Upper lobe of left lung (tissue), 6 donors: ENCODE measurements at regions not wholly inside any gene's neighbourhood (a gene's known extent, or its start where the extent isn't known, plus 50 kb on each side); places are given as distances from the start of the nearest gene placed in this dataset.

Experiments used
- ATAC-seq, 2 donors: fragments of 200-7000 bp; cut with Tn5 transposase; one replicate each; pipeline ENCODE4 v1.9.1; 2022; ENCODE audit warnings: mild to moderate bottlenecking in 2 of 2, moderate library complexity in 2 of 2; ENCODE audit not compliant: low FRiP score in 2 of 2
- DNase-seq, 2 donors: peaks; one replicate each; pipeline ENCODE4 v3.0.0-alpha.2; 2019 to 2020
- H3K27ac ChIP-seq, 4 donors: fragments of 200-600 bp; sonication (generic); one replicate each; pipeline ENCODE4 v1.5.1; 2016 to 2019
- H3K27me3 ChIP-seq, 4 donors: fragments of 200-600 bp; sonication (generic); one replicate each; pipeline ENCODE4 v1.5.1; 2017 to 2019
- H3K36me3 ChIP-seq, 4 donors: fragments of 200-600 bp; sonication (generic); one replicate each; pipeline ENCODE4 v1.5.1; 2016 to 2019
- H3K4me1 ChIP-seq, 4 donors: fragments of 200-600 bp; sonication (generic); one replicate each; pipeline ENCODE4 v1.5.1; 2018 to 2019
- H3K4me3 ChIP-seq, 4 donors: fragments of 200-600 bp; sonication (generic); one replicate each; pipeline ENCODE4 v1.5.1; 2017 to 2019; ENCODE audit warnings: mild to moderate bottlenecking in 2 of 4, moderate library complexity in 1 of 4
- H3K9me3 ChIP-seq, 4 donors: fragments of 200-600 bp; sonication (generic); one replicate each; pipeline ENCODE4 v1.5.1; 2018 to 2019
- EP300 ChIP-seq, 4 donors: sonication (generic); formaldehyde crosslinking; IDR thresholded peaks; one replicate each; pipeline ENCODE4 v1.5.1; 2017; ENCODE audit warnings: antibody characterized with exemption in 4 of 4, control low read depth in 2 of 4
- POLR2A ChIP-seq, 4 donors: fragments of 450-650 bp; IDR thresholded peaks; one replicate each; pipeline ENCODE4 v1.5.1; 2016 to 2017; ENCODE audit warnings: antibody characterized with exemption in 4 of 4, mild to moderate bottlenecking in 2 of 4
- POLR2AphosphoS5 ChIP-seq, 2 donors: sonication (generic); formaldehyde crosslinking; IDR thresholded peaks; one replicate each; pipeline ENCODE4 v1.5.1; 2017; ENCODE audit warnings: antibody characterized with exemption in 2 of 2
- WGBS, 2 donors: methylation state at CpG; one replicate each; pipeline ENCODE4 v1.1.5; 2017 to 2018; 5-methylcytosine and 5-hydroxymethylcytosine counted together
- TF ChIP-seq, protein P1 (sequence below), 6 experiments: fragments of 450-650 bp in 4 of 6; fragments of 200-600 bp in 2 of 6; sonication (generic) in 2 of 6; IDR thresholded peaks; one replicate each; pipeline ENCODE4 v1.5.1; 2016 to 2019; ENCODE audit warnings: antibody characterized with exemption in 6 of 6
- donor health status: DM: no; HTN: no; CAD: no; lungs with moderate emphysema.
- donor health status: DM: no; HTN: yes; CAD: no; lungs with severe emphysema.

DNA sequence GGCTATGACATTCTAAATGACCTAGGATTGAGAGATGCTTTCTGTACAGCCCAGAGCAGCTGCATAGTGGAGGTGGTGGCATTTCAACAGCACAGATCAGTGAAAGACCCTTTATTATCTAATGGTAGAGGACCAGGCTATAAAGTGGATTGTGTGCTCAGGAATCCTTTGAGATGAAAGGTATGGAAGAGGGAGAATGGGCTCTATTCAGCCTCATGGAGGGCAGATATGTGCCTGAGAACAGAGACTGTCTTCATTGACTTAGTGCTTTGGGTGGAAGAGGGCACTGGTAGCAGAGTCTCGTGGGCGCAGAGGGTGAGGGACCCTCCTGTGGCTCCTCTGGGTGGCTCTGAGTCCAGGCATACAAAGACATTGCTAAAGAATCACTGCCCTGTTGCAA lies 130.0 kb upstream of the SLC24A5 start:
- Histone ChIP-seq H3K27ac (no peak overlapping the region), H3K9me3 (no peaks in the 10 kb centered on the region), H3K4me1 (peaks cover 0 to 11% (median 3%) of the 10 kb centered on the region in 4 donors), H3K36me3 (no peaks in the 10 kb centered on the region), H3K27me3 (no peaks in the 10 kb centered on the region), H3K4me3 (no peak overlapping the region)
- WGBS, 2 donors: 84 to 100% methylated on average over 2 of the region's 2 CpGs
- ATAC-seq (no peak), DNase-seq (no peak)
- TF ChIP-seq POLR2A (IDR thresholded peaks at IDR 0.05) (no peak), EP300 (IDR thresholded peaks at IDR 0.05) (no peak), POLR2AphosphoS5 (IDR thresholded peaks at IDR 0.05) (no peak)
- TF ChIP-seq, protein P1, sequence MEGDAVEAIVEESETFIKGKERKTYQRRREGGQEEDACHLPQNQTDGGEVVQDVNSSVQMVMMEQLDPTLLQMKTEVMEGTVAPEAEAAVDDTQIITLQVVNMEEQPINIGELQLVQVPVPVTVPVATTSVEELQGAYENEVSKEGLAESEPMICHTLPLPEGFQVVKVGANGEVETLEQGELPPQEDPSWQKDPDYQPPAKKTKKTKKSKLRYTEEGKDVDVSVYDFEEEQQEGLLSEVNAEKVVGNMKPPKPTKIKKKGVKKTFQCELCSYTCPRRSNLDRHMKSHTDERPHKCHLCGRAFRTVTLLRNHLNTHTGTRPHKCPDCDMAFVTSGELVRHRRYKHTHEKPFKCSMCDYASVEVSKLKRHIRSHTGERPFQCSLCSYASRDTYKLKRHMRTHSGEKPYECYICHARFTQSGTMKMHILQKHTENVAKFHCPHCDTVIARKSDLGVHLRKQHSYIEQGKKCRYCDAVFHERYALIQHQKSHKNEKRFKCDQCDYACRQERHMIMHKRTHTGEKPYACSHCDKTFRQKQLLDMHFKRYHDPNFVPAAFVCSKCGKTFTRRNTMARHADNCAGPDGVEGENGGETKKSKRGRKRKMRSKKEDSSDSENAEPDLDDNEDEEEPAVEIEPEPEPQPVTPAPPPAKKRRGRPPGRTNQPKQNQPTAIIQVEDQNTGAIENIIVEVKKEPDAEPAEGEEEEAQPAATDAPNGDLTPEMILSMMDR (IDR thresholded peaks at IDR 0.05): no peak

DNA sequence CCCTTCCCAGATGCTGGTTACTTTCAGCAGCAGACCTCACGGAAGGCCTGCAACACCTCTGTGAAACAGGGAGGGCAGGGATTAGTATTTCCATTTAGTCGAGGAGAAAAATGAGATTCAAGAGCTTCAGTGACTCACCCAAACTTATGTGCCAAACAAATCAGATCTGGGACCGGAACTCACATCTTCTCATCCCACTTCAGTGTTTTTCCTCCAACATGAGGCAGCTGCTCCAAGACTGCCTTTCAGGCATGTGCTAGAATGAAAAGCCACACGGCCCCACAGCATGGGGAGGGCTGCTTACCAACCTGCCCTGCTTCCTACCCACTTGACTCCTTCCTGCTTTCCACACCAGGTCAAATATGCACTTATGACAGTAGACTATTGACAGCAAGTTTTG lies 129.4 kb upstream of the SLC24A5 start:
- H3K4me1 ChIP-seq: peaks cover 0 to 11% (median 3%) of the 10 kb centered on the region in 4 donors
- ATAC-seq: peak in 1 of 2 donors; percentile 45
- 51 to 74% methylated on average over 4 of the region's 4 CpGs for WGBS, 2 donors

DNA sequence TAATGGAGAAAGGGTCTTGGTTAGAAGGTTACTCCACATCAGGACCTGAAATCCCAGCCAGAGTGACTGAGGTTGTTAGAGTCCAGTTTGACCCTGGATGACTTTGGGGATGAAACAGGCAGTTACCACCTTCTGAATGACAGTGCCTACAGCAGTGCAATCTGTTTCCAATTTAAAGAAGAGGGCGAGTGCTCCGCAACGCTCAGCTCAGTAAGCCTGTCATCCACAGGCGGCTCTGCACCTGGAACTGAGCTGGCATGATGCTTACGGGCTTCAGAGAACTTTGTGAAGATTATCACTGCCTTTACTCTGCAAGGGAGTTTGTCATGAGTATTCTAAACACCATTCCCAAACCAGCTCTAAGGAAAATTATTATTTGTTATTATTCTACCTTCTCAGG lies 127.7 kb upstream of the SLC24A5 start:
- Histone ChIP-seq H3K36me3 (no peaks in the 10 kb centered on the region), H3K4me1 (peaks cover 0 to 11% (median under 1%) of the 10 kb centered on the region in 4 donors), H3K4me3 (no peak overlapping the region), H3K27ac (no peak overlapping the region), H3K27me3 (no peaks in the 10 kb centered on the region), H3K9me3 (peaks cover 0 to 4% (median 0%) of the 10 kb centered on the region in 4 donors)
- DNase-seq (no peak), ATAC-seq (no peak)
- 80 to 89% methylated on average over 5 of the region's 5 CpGs for WGBS, 2 donors
- TF ChIP-seq, protein P1 (IDR thresholded peaks at IDR 0.05): no peak
- TF ChIP-seq EP300 (IDR thresholded peaks at IDR 0.05) (no peak), POLR2A (IDR thresholded peaks at IDR 0.05) (no peak), POLR2AphosphoS5 (IDR thresholded peaks at IDR 0.05) (no peak)

More for the DNA sequence above, 129.4 kb upstream of the SLC24A5 start:
- H3K9me3 ChIP-seq: no peaks in the 10 kb centered on the region
- H3K36me3 ChIP-seq: no peaks in the 10 kb centered on the region
- peak in 1 of 2 donors; percentile 67 for DNase-seq
- no peak overlapping the region for H3K4me3 ChIP-seq
- peak overlapping the region in 1 of 4 donors; percentile 24 for H3K27ac ChIP-seq
- TF ChIP-seq EP300 (IDR thresholded peaks at IDR 0.05) (peak in 1 of 4 donors; percentile 28), POLR2A (IDR thresholded peaks at IDR 0.05) (no peak), POLR2AphosphoS5 (IDR thresholded peaks at IDR 0.05) (no peak)
- TF ChIP-seq, protein P1 (IDR thresholded peaks at IDR 0.05): no peak
- no peaks in the 10 kb centered on the region for H3K27me3 ChIP-seq

DNA sequence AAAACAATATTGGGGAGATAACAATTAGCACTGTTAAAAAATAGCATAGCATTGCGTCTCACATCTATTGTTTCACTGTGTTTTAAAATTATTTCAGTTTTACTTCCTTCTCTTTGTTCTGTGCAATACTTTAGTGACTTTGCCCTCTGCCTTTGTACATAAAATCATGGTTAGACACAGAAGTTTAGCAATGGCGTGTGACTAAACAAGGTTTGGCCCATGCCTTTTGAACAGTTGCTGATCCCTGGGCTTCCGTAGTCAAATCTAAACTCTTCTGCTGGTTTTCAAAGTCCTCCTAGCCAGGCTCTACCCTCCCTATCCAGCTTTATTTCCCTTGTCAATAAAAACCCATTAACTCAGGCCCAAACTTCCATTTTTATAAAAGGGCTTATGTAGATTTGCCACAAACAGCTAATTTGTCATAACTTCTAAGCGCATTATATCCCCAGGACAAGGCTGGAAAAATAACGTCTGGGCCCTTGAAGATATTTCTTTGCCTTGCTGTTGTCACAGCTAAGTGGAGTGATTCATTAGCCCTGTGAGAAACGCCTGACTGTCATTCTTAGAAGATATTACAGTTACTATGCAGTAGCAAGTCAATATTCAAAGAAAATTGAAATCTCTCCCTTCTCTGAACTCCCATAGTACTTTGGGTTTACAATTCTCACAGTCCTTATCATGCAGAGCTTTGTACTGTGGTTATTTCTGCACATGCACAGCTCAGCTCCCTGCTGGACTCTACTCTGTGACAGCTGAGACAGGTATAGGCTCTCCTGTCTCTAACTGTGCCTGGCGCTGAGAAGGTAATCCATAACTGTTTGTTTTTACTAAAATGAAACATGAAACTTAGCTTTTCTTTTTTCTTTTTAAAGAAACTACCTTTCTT lies 123.4 kb upstream of the SLC24A5 start:
- DNase-seq (no peak), ATAC-seq (no peak)
- Histone ChIP-seq H3K36me3 (no peaks in the 10 kb centered on the region), H3K27ac (peak overlapping the region in 1 of 4 donors; percentile 56), H3K4me3 (no peak overlapping the region), H3K27me3 (no peaks in the 10 kb centered on the region), H3K4me1 (peaks cover 0 to 20% (median 6%) of the 10 kb centered on the region in 4 donors), H3K9me3 (peaks cover 0 to 4% (median 0%) of the 10 kb centered on the region in 4 donors)
- WGBS, 2 donors: 76 to 84% methylated on average over 7 of the region's 7 CpGs
- TF ChIP-seq EP300 (IDR thresholded peaks at IDR 0.05) (no peak), POLR2A (IDR thresholded peaks at IDR 0.05) (no peak), POLR2AphosphoS5 (IDR thresholded peaks at IDR 0.05) (no peak)
- TF ChIP-seq, protein P1 (IDR thresholded peaks at IDR 0.05): no peak
